ENCODE measurements at regions not wholly inside any gene's neighbourhood (a gene's known extent, or its start where the extent isn't known, plus 50 kb on each side); places are given as distances from the start of the nearest gene placed in this dataset.

- H3K36me3 Mint-ChIP-seq (ENCODE audit: low read depth) = no peaks in the 10 kb centered on the region
- H3K27me3 Mint-ChIP-seq = no peaks in the 10 kb centered on the region
- CTCF ChIA-PET = no interaction called here
- H3K9me3 Mint-ChIP-seq = peaks cover 12% of the 10 kb centered on the region
- intact Hi-C loops (cut with micrococcal nuclease) = no loop called here
- ATAC-seq (ENCODE audit: low read depth) (no peak), DNase-seq (no peak)
- no peak for TF ChIP-seq CTCF (IDR thresholded peaks at IDR 0.05)
- POLR2A ChIA-PET = no interaction called here
- H3K27ac Mint-ChIP-seq = no peak overlapping the region
- H3K4me1 Mint-ChIP-seq = no peaks in the 10 kb centered on the region
- no peak overlapping the region for H3K4me3 Mint-ChIP-seq
Measured at GRCh38 chr11:130728185-130729180, 187.8 kb downstream of the SNX19 start.

- DNase-seq = no peak
- intact Hi-C loops (cut with micrococcal nuclease) = no loop called here
- ATAC-seq (ENCODE audit: low read depth) = no peak
- Mint-ChIP-seq H3K27me3 (no peaks in the 10 kb centered on the region), H3K4me3 (no peak overlapping the region), H3K27ac (no peak overlapping the region), H3K9me3 (peaks cover 13% of the 10 kb centered on the region), H3K36me3 (ENCODE audit: low read depth) (no peaks in the 10 kb centered on the region), H3K4me1 (no peaks in the 10 kb centered on the region)
- no peak for TF ChIP-seq CTCF (IDR thresholded peaks at IDR 0.05)
- POLR2A ChIA-PET = no interaction called here
- CTCF ChIA-PET = no interaction called here
Measured at GRCh38 chr11:130729193-130729592, 187.1 kb downstream of the SNX19 start.

- Mint-ChIP-seq H3K4me3 (no peak overlapping the region), H3K9me3 (peaks cover 13% of the 10 kb centered on the region), H3K36me3 (ENCODE audit: low read depth) (no peaks in the 10 kb centered on the region), H3K27ac (no peak overlapping the region), H3K27me3 (no peaks in the 10 kb centered on the region), H3K4me1 (no peaks in the 10 kb centered on the region)
- no peak for TF ChIP-seq CTCF (IDR thresholded peaks at IDR 0.05)
- no peak for DNase-seq
- ATAC-seq (ENCODE audit: low read depth) = no peak
- intact Hi-C loops (cut with micrococcal nuclease) = no loop called here
- CTCF ChIA-PET = no interaction called here
- POLR2A ChIA-PET = no interaction called here
Measured at GRCh38 chr11:130729678-130730300, 186.5 kb downstream of the SNX19 start.

GRCh38 chr11:130731401-130731800 lies 184.9 kb downstream of the SNX19 start:
- intact Hi-C loops (cut with micrococcal nuclease) = no loop called here
- ATAC-seq (ENCODE audit: low read depth) (no peak), DNase-seq (no peak)
- no peak overlapping the region for H3K27ac Mint-ChIP-seq
- H3K4me3 Mint-ChIP-seq = no peak overlapping the region
- no peaks in the 10 kb centered on the region for H3K4me1 Mint-ChIP-seq
- H3K27me3 Mint-ChIP-seq = no peaks in the 10 kb centered on the region
- no peak for TF ChIP-seq CTCF (IDR thresholded peaks at IDR 0.05)
- no peaks in the 10 kb centered on the region for H3K36me3 Mint-ChIP-seq (ENCODE audit: low read depth)
- ChIA-PET POLR2A (no interaction called here), CTCF (no interaction called here)
- peaks cover 18% of the 10 kb centered on the region for H3K9me3 Mint-ChIP-seq

- DNase-seq (no peak), ATAC-seq (ENCODE audit: low read depth) (no peak)
- intact Hi-C loops (cut with micrococcal nuclease) = no loop called here
- Mint-ChIP-seq H3K27me3 (no peaks in the 10 kb centered on the region), H3K36me3 (ENCODE audit: low read depth) (no peaks in the 10 kb centered on the region), H3K4me3 (no peak overlapping the region), H3K9me3 (peaks cover 18% of the 10 kb centered on the region), H3K27ac (no peak overlapping the region), H3K4me1 (no peaks in the 10 kb centered on the region)
- ChIA-PET POLR2A (no interaction called here), CTCF (no interaction called here)
- TF ChIP-seq CTCF (IDR thresholded peaks at IDR 0.05) = no peak
Measured at GRCh38 chr11:130732476-130732875, 183.8 kb downstream of the SNX19 start.

All from activated B cell treated with CpG ODN at 0.5 μM for 24 hours (primary cell).